ENCODE measurements at regions not wholly inside any gene's neighbourhood (a gene's known extent, or its start where the extent isn't known, plus 50 kb on each side); places are given as distances from the start of the nearest gene placed in this dataset.

- no peak for TF ChIP-seq CTCF (IDR thresholded peaks at IDR 0.05; ENCODE audit: low read depth, low read length)
- Histone ChIP-seq H3K36me3 (no peaks in the 10 kb centered on the region), H3K27ac (no peak overlapping the region), H3K9me3 (ENCODE audit: severe bottlenecking) (no peaks in the 10 kb centered on the region), H3K27me3 (ENCODE audit: insufficient read depth, low read depth, severe bottlenecking) (no peaks in the 10 kb centered on the region), H3K4me3 (ENCODE audit: low read depth, low read length) (no peak overlapping the region)
- DNase-seq = no peak
These were observed 381.4 kb downstream of the SLITRK6 start for GRCh38 chr13:85417807-85418206.

- no peak overlapping the region for H3K4me3 ChIP-seq (ENCODE audit: low read depth, low read length)
- H3K27me3 ChIP-seq (ENCODE audit: insufficient read depth, low read depth, severe bottlenecking) = no peaks in the 10 kb centered on the region
- H3K9me3 ChIP-seq (ENCODE audit: severe bottlenecking) = no peaks in the 10 kb centered on the region
- H3K36me3 ChIP-seq = no peaks in the 10 kb centered on the region
- no peak for DNase-seq
- H3K27ac ChIP-seq = no peak overlapping the region
- TF ChIP-seq CTCF (IDR thresholded peaks at IDR 0.05; ENCODE audit: low read depth, low read length) = no peak
These were observed 385.6 kb downstream of the SLITRK6 start for GRCh38 chr13:85413664-85414063.

GRCh38 chr13:85412448-85412847, 386.8 kb downstream of the SLITRK6 start:
- no peaks in the 10 kb centered on the region for H3K27me3 ChIP-seq (ENCODE audit: insufficient read depth, low read depth, severe bottlenecking)
- H3K27ac ChIP-seq = no peak overlapping the region
- no peak overlapping the region for H3K4me3 ChIP-seq (ENCODE audit: low read depth, low read length)
- H3K36me3 ChIP-seq = no peaks in the 10 kb centered on the region
- no peaks in the 10 kb centered on the region for H3K9me3 ChIP-seq (ENCODE audit: severe bottlenecking)
- TF ChIP-seq CTCF (IDR thresholded peaks at IDR 0.05; ENCODE audit: low read depth, low read length) = no peak
- DNase-seq = no peak

GRCh38 chr13:85411591-85411990, 387.6 kb downstream of the SLITRK6 start:
- no peak for DNase-seq
- Histone ChIP-seq H3K27ac (no peak overlapping the region), H3K4me3 (ENCODE audit: low read depth, low read length) (no peak overlapping the region), H3K36me3 (no peaks in the 10 kb centered on the region), H3K27me3 (ENCODE audit: insufficient read depth, low read depth, severe bottlenecking) (no peaks in the 10 kb centered on the region), H3K9me3 (ENCODE audit: severe bottlenecking) (no peaks in the 10 kb centered on the region)
- TF ChIP-seq CTCF (IDR thresholded peaks at IDR 0.05; ENCODE audit: low read depth, low read length) = no peak

GRCh38 chr13:85408415-85408814, 390.8 kb downstream of the SLITRK6 start:
- Histone ChIP-seq H3K9me3 (ENCODE audit: severe bottlenecking) (no peaks in the 10 kb centered on the region), H3K4me3 (ENCODE audit: low read depth, low read length) (no peak overlapping the region), H3K36me3 (no peaks in the 10 kb centered on the region), H3K27ac (no peak overlapping the region), H3K27me3 (ENCODE audit: insufficient read depth, low read depth, severe bottlenecking) (no peaks in the 10 kb centered on the region)
- DNase-seq = no peak
- no peak for TF ChIP-seq CTCF (IDR thresholded peaks at IDR 0.05; ENCODE audit: low read depth, low read length)

GRCh38 chr13:85406269-85406975, 392.8 kb downstream of the SLITRK6 start:
- no peak overlapping the region for H3K4me3 ChIP-seq (ENCODE audit: low read depth, low read length)
- H3K27me3 ChIP-seq (ENCODE audit: insufficient read depth, low read depth, severe bottlenecking) = no peaks in the 10 kb centered on the region
- H3K9me3 ChIP-seq (ENCODE audit: severe bottlenecking) = no peaks in the 10 kb centered on the region
- DNase-seq = no peak
- no peak for TF ChIP-seq CTCF (IDR thresholded peaks at IDR 0.05; ENCODE audit: low read depth, low read length)
- no peaks in the 10 kb centered on the region for H3K36me3 ChIP-seq
- H3K27ac ChIP-seq = no peak overlapping the region
